DOHH2 (cell line): ENCODE measurements at regions not wholly inside any gene's neighbourhood (a gene's known extent, or its start where the extent isn't known, plus 50 kb on each side); places are given as distances from the start of the nearest gene placed in this dataset.

Experiments used
- EZH2phosphoT487 ChIP-seq: fragments of 200-600 bp; sonication (generic); IDR thresholded peaks from 2 replicates; pipeline ENCODE4 v1.6.1; 2017; ENCODE audit warnings: borderline replicate concordance, mild to moderate bottlenecking, antibody characterized with exemption, low read length, moderate library complexity, mixed read lengths
- TF ChIP-seq, protein P1 (sequence below): fragments of 200-600 bp; sonication (generic); IDR thresholded peaks from one replicate; pipeline ENCODE4 v1.5.1; 2014; ENCODE audit warnings: antibody characterized with exemption, mild to moderate bottlenecking, low read depth, low read length; ENCODE audit not compliant: poor library complexity, severe bottlenecking

DNA sequence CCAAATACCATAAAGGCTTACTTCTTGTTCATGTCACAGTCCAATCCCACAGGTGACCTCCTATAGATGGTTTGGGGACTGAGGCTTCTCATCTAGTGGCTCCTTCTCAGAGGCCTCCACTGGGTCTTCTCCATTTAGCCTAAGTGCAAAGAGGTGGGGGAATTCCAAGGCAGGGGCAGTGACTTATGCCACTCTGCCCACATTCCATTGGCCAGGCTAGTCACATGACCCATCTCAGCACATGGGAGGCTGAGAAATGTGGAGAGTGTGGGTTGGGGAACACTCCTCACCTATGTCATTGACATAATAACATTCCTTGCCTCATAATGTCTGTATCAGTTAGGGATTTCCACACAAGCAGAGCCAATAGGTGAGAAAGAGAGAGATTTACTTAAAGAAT is 104.3 kb upstream of the PLXNA4 start:
- TF ChIP-seq, protein P1, sequence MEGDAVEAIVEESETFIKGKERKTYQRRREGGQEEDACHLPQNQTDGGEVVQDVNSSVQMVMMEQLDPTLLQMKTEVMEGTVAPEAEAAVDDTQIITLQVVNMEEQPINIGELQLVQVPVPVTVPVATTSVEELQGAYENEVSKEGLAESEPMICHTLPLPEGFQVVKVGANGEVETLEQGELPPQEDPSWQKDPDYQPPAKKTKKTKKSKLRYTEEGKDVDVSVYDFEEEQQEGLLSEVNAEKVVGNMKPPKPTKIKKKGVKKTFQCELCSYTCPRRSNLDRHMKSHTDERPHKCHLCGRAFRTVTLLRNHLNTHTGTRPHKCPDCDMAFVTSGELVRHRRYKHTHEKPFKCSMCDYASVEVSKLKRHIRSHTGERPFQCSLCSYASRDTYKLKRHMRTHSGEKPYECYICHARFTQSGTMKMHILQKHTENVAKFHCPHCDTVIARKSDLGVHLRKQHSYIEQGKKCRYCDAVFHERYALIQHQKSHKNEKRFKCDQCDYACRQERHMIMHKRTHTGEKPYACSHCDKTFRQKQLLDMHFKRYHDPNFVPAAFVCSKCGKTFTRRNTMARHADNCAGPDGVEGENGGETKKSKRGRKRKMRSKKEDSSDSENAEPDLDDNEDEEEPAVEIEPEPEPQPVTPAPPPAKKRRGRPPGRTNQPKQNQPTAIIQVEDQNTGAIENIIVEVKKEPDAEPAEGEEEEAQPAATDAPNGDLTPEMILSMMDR: no peak
- TF ChIP-seq EZH2phosphoT487: no peak
